ENCODE measurements at regions not wholly inside any gene's neighbourhood (a gene's known extent, or its start where the extent isn't known, plus 50 kb on each side); places are given as distances from the start of the nearest gene placed in this dataset.

GRCh38 chr3:164390046-164390445 lies 688.2 kb downstream of the SI start:
- TF ChIP-seq EZH2phosphoT487 (IDR thresholded peaks at IDR 0.05; ENCODE audit: low read depth, severe bottlenecking, unreplicated experiment): no peak
- no peak for TF ChIP-seq EZH2 (IDR thresholded peaks at IDR 0.05; ENCODE audit: borderline replicate concordance)
- no peak for TF ChIP-seq CTCF (IDR thresholded peaks at IDR 0.05; ENCODE audit: poor library complexity)
- Histone ChIP-seq H3K9me2 (replicated peaks; ENCODE audit: insufficient read depth) (no peaks in the 10 kb centered on the region), H3K36me3 (replicated peaks; ENCODE audit: insufficient read depth, low read depth) (no peaks in the 10 kb centered on the region), H4K20me1 (ENCODE audit: insufficient read depth, poor library complexity, severe bottlenecking) (no peaks in the 10 kb centered on the region), H3K27ac (no peak overlapping the region), H3K4me3 (no peak overlapping the region), H3K27me3 (no peaks in the 10 kb centered on the region), H3K4me2 (no peak overlapping the region), H3K4me1 (ENCODE audit: insufficient read depth) (no peaks in the 10 kb centered on the region), H2AFZ (no peak overlapping the region), H3K9me3 (ENCODE audit: low read depth) (no peaks in the 10 kb centered on the region), H3K79me2 (no peaks in the 10 kb centered on the region)
- DNase-seq (ENCODE audit: low spot score): no peak

GRCh38 chr3:164387236-164387635 lies 691.1 kb downstream of the SI start:
- 100% methylated on average over 1 of the region's 1 CpG for WGBS (ENCODE audit: low lambda C conversion rate, missing lambda C conversion rate)
- H4K20me1 ChIP-seq (ENCODE audit: insufficient read depth, poor library complexity, severe bottlenecking): no peaks in the 10 kb centered on the region

GRCh38 chr3:164380156-164380555 lies 698.1 kb downstream of the SI start:
- no peak for TF ChIP-seq EZH2phosphoT487 (IDR thresholded peaks at IDR 0.05; ENCODE audit: low read depth, severe bottlenecking, unreplicated experiment)
- TF ChIP-seq CTCF (IDR thresholded peaks at IDR 0.05; ENCODE audit: poor library complexity): no peak
- TF ChIP-seq EZH2 (IDR thresholded peaks at IDR 0.05; ENCODE audit: borderline replicate concordance): no peak
- H3K9me2 ChIP-seq (replicated peaks; ENCODE audit: insufficient read depth): no peaks in the 10 kb centered on the region

More at GRCh38 chr3:164387236-164387635, 691.1 kb downstream of the SI start:
- no peak overlapping the region for H3K4me3 ChIP-seq
- no peak overlapping the region for H3K27ac ChIP-seq
- DNase-seq (ENCODE audit: low spot score): no peak
- TF ChIP-seq CTCF (IDR thresholded peaks at IDR 0.05; ENCODE audit: poor library complexity): no peak
- TF ChIP-seq EZH2 (IDR thresholded peaks at IDR 0.05; ENCODE audit: borderline replicate concordance): no peak
- TF ChIP-seq EZH2phosphoT487 (IDR thresholded peaks at IDR 0.05; ENCODE audit: low read depth, severe bottlenecking, unreplicated experiment): no peak
- no peak overlapping the region for H2AFZ ChIP-seq
- no peaks in the 10 kb centered on the region for H3K4me1 ChIP-seq (ENCODE audit: insufficient read depth)
- H3K27me3 ChIP-seq: no peaks in the 10 kb centered on the region
- H3K79me2 ChIP-seq: no peaks in the 10 kb centered on the region
- no peaks in the 10 kb centered on the region for H3K9me2 ChIP-seq (replicated peaks; ENCODE audit: insufficient read depth)
- H3K36me3 ChIP-seq (replicated peaks; ENCODE audit: insufficient read depth, low read depth): no peaks in the 10 kb centered on the region
- no peak overlapping the region for H3K4me2 ChIP-seq
- no peaks in the 10 kb centered on the region for H3K9me3 ChIP-seq (ENCODE audit: low read depth)

GRCh38 chr3:164377466-164377865 lies 700.8 kb downstream of the SI start:
- Histone ChIP-seq H3K27ac (no peak overlapping the region), H4K20me1 (ENCODE audit: insufficient read depth, poor library complexity, severe bottlenecking) (no peaks in the 10 kb centered on the region), H3K4me1 (ENCODE audit: insufficient read depth) (no peaks in the 10 kb centered on the region), H3K79me2 (no peaks in the 10 kb centered on the region), H2AFZ (no peak overlapping the region), H3K27me3 (no peaks in the 10 kb centered on the region), H3K4me3 (no peak overlapping the region), H3K4me2 (no peak overlapping the region), H3K9me2 (replicated peaks; ENCODE audit: insufficient read depth) (no peaks in the 10 kb centered on the region), H3K36me3 (replicated peaks; ENCODE audit: insufficient read depth, low read depth) (no peaks in the 10 kb centered on the region), H3K9me3 (ENCODE audit: low read depth) (no peaks in the 10 kb centered on the region)
- TF ChIP-seq EZH2phosphoT487 (IDR thresholded peaks at IDR 0.05; ENCODE audit: low read depth, severe bottlenecking, unreplicated experiment): no peak
- no peak for TF ChIP-seq EZH2 (IDR thresholded peaks at IDR 0.05; ENCODE audit: borderline replicate concordance)
- no peak for TF ChIP-seq CTCF (IDR thresholded peaks at IDR 0.05; ENCODE audit: poor library complexity)
- WGBS (ENCODE audit: low lambda C conversion rate, missing lambda C conversion rate): 76% methylated on average over 2 of the region's 2 CpGs
- DNase-seq (ENCODE audit: low spot score): no peak

More at GRCh38 chr3:164380156-164380555, 698.1 kb downstream of the SI start:
- Histone ChIP-seq H3K4me2 (no peak overlapping the region), H3K36me3 (replicated peaks; ENCODE audit: insufficient read depth, low read depth) (no peaks in the 10 kb centered on the region), H4K20me1 (ENCODE audit: insufficient read depth, poor library complexity, severe bottlenecking) (no peaks in the 10 kb centered on the region), H3K4me1 (ENCODE audit: insufficient read depth) (no peaks in the 10 kb centered on the region), H3K27ac (no peak overlapping the region), H3K27me3 (no peaks in the 10 kb centered on the region), H3K4me3 (no peak overlapping the region), H3K9me3 (ENCODE audit: low read depth) (no peaks in the 10 kb centered on the region), H2AFZ (no peak overlapping the region), H3K79me2 (no peaks in the 10 kb centered on the region)
- DNase-seq (ENCODE audit: low spot score): no peak
- WGBS (ENCODE audit: low lambda C conversion rate, missing lambda C conversion rate): 64% methylated on average over 3 of the region's 3 CpGs

Measured in hepatocyte (in vitro differentiated cells).